ENCODE measurements at regions not wholly inside any gene's neighbourhood (a gene's known extent, or its start where the extent isn't known, plus 50 kb on each side); places are given as distances from the start of the nearest gene placed in this dataset.

GRCh38 chr14:101049511-101049910, 146.0 kb upstream of the RTL1 start:
- no peak for DNase-seq (ENCODE audit: extremely low read depth, low read depth)
- TF ChIP-seq CTCF (IDR thresholded peaks at IDR 0.05; ENCODE audit: low read depth, low read length), result no peak

GRCh38 chr14:101049942-101050341, 146.4 kb upstream of the RTL1 start:
- TF ChIP-seq CTCF (IDR thresholded peaks at IDR 0.05; ENCODE audit: low read depth, low read length), result no peak
- DNase-seq (ENCODE audit: extremely low read depth, low read depth), result no peak

GRCh38 chr14:101050901-101051490, 147.5 kb upstream of the RTL1 start:
- TF ChIP-seq CTCF (IDR thresholded peaks at IDR 0.05; ENCODE audit: low read depth, low read length), result no peak

GRCh38 chr14:101054671-101055070, 151.1 kb upstream of the RTL1 start:
- DNase-seq (ENCODE audit: extremely low read depth, low read depth), result no peak
- no peak for TF ChIP-seq CTCF (IDR thresholded peaks at IDR 0.05; ENCODE audit: low read depth, low read length)

More at GRCh38 chr14:101050901-101051490, 147.5 kb upstream of the RTL1 start:
- no peak for DNase-seq (ENCODE audit: extremely low read depth, low read depth)

GRCh38 chr14:101055106-101055662, 151.7 kb upstream of the RTL1 start:
- no peak for DNase-seq (ENCODE audit: extremely low read depth, low read depth)
- no peak for TF ChIP-seq CTCF (IDR thresholded peaks at IDR 0.05; ENCODE audit: low read depth, low read length)

- no peak for TF ChIP-seq CTCF (IDR thresholded peaks at IDR 0.05; ENCODE audit: low read depth, low read length)
- no peak for DNase-seq (ENCODE audit: extremely low read depth, low read depth)
Observed at GRCh38 chr14:101055776-101056374, 152.4 kb upstream of the RTL1 start.

GRCh38 chr14:101056446-101056845, 152.9 kb upstream of the RTL1 start:
- no peak for DNase-seq (ENCODE audit: extremely low read depth, low read depth)
- no peak for TF ChIP-seq CTCF (IDR thresholded peaks at IDR 0.05; ENCODE audit: low read depth, low read length)

Measured in AG09319 (cell line).